Astrocyte (in vitro differentiated cells and primary cell): ENCODE measurements at regions not wholly inside any gene's neighbourhood (a gene's known extent, or its start where the extent isn't known, plus 50 kb on each side); places are given as distances from the start of the nearest gene placed in this dataset.

Experiments
- DNase-seq: peaks from one replicate; pipeline ENCODE4 v3.0.0-alpha.2; 2010; ENCODE audit warnings: low read depth
- FAIRE-seq: peaks from 2 replicates; lab custom pipeline; 2011; peaks lifted over from hg19 to GRCh38; lab: Jason Lieb, UNC
- H2AFZ ChIP-seq: 2 replicates; pipeline ENCODE4 v1.6.0; 2012; ENCODE audit warnings: low read depth, low read length, inconsistent platforms
- H3K27ac ChIP-seq: 2 replicates; pipeline ENCODE4 v1.5.1; 2011; ENCODE audit warnings: low read depth, low read length, inconsistent platforms
- H3K27me3 ChIP-seq: 2 replicates; pipeline ENCODE4 v1.6.0; 2011; ENCODE audit warnings: low read length, inconsistent platforms; ENCODE audit not compliant: insufficient read depth
- H3K36me3 ChIP-seq: 2 replicates; pipeline ENCODE4 v1.5.1; 2011; ENCODE audit warnings: low read length, inconsistent platforms; ENCODE audit not compliant: insufficient read depth
- H3K4me1 ChIP-seq: 2 replicates; pipeline ENCODE4 v1.5.1; 2011; ENCODE audit warnings: low read length, inconsistent platforms; ENCODE audit not compliant: insufficient read depth
- H3K4me2 ChIP-seq: 2 replicates; pipeline ENCODE4 v1.6.0; 2012; ENCODE audit warnings: low read length, inconsistent platforms
- H3K4me3 ChIP-seq: 2 replicates; pipeline ENCODE4 v1.5.1; 2011; ENCODE audit warnings: low read depth, mild to moderate bottlenecking, low read length, inconsistent platforms; ENCODE audit not compliant: insufficient read depth
- H3K79me2 ChIP-seq: 2 replicates; pipeline ENCODE4 v1.6.0; 2012; ENCODE audit warnings: mild to moderate bottlenecking, low read length, inconsistent platforms; ENCODE audit not compliant: insufficient read depth
- H3K9ac ChIP-seq: 2 replicates; pipeline ENCODE4 v1.6.0; 2012; ENCODE audit warnings: mild to moderate bottlenecking, low read length, inconsistent platforms
- H3K9me3 ChIP-seq: 2 replicates; pipeline ENCODE4 v1.5.1; 2012; ENCODE audit warnings: low read depth, mild to moderate bottlenecking, low read length, inconsistent platforms; ENCODE audit not compliant: insufficient read depth
- H4K20me1 ChIP-seq: 2 replicates; pipeline ENCODE4 v1.6.0; 2012; ENCODE audit warnings: low read length, inconsistent platforms; ENCODE audit not compliant: insufficient read depth
- H3K27ac Mint-ChIP-seq: one replicate; pipeline ENCODE4 v1.8.0; 2021; ENCODE audit warnings: mild to moderate bottlenecking, mixed read lengths; ENCODE audit not compliant: unreplicated experiment
- H3K27me3 Mint-ChIP-seq: one replicate; pipeline ENCODE4 v1.8.0; 2021; ENCODE audit warnings: low read depth, mixed read lengths; ENCODE audit not compliant: unreplicated experiment
- H3K36me3 Mint-ChIP-seq: one replicate; pipeline ENCODE4 v1.8.0; 2021; ENCODE audit warnings: low read depth, mixed read lengths; ENCODE audit not compliant: unreplicated experiment
- H3K4me1 Mint-ChIP-seq: one replicate; pipeline ENCODE4 v1.8.0; 2021; ENCODE audit warnings: low read depth, mixed read lengths; ENCODE audit not compliant: unreplicated experiment
- H3K4me3 Mint-ChIP-seq: one replicate; pipeline ENCODE4 v1.8.0; 2021; ENCODE audit warnings: mild to moderate bottlenecking, moderate library complexity, mixed read lengths; ENCODE audit not compliant: unreplicated experiment
- H3K9me3 Mint-ChIP-seq: one replicate; pipeline ENCODE4 v1.8.0; 2021; ENCODE audit warnings: mild to moderate bottlenecking, mixed read lengths; ENCODE audit not compliant: unreplicated experiment
- CTCF ChIP-seq: IDR thresholded peaks from 2 replicates; pipeline ENCODE4 v1.5.1; 2011; ENCODE audit warnings: low read depth, mild to moderate bottlenecking, inconsistent platforms, low read length, moderate library complexity; ENCODE audit not compliant: insufficient read depth
- EZH2 ChIP-seq: IDR thresholded peaks from 2 replicates; pipeline ENCODE4 v1.6.1; 2012; ENCODE audit warnings: mild to moderate bottlenecking, low read length, inconsistent platforms; ENCODE audit not compliant: insufficient read depth

- Mint-ChIP-seq H3K4me1 (peaks cover 12% of the 10 kb centered on the region), H3K4me3 (no peak overlapping the region)
Observed at GRCh38 chr4:71126719-71127118, 133.3 kb downstream of the DCK start.

DNA sequence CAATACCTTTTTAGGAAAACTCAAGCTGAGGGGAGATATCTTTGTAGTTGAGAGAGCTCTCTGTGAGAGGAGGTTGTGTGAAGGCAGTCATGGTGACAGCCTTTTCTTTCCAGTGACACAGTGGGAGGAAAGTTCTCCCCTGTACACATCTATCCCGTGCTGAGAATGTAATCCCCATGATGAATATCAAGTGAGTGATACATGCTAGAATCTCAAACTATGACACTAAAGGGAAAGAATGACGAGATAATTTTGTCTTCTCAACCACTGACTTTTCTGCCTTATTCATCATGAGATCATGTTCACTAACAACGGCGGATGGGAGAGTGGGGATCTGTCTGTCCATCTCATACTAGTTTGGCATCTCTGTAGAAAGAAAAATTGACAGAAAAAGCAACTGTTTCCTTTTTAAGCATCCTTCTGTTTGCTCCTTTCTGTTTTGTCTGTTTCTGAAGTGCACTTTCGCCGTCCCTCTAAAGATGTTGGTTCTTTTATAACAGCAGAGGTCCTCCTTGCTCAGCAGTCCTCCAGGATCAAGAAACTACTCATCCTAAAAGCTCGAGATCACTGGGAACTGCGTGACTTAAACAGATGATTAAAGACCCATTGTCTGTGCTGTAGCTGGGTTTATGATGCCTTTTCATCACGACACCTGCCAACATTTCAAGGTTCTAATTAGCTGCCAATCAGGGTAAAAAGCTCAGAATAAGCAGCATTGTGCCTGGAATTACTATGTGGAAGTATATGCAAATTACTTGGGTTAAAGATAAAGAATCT, 137.6 kb downstream of the DCK start:
- no peaks in the 10 kb centered on the region for H3K27me3 ChIP-seq
- Mint-ChIP-seq H3K4me3 (no peak overlapping the region), H3K4me1 (peaks cover 12% of the 10 kb centered on the region), H3K36me3 (no peaks in the 10 kb centered on the region), H3K27ac (peak overlapping the region; percentile 13), H3K27me3 (no peaks in the 10 kb centered on the region), H3K9me3 (no peaks in the 10 kb centered on the region)
- DNase-seq (peak; percentile 78), FAIRE-seq (peak; percentile 98)
- TF ChIP-seq EZH2 (no peak), CTCF (peak; percentile 29)
- peak overlapping the region; percentile 68 for H3K27ac ChIP-seq
- no peaks in the 10 kb centered on the region for H3K9me3 ChIP-seq
- H4K20me1 ChIP-seq: no peaks in the 10 kb centered on the region
- peak overlapping the region; percentile 46 for H3K4me3 ChIP-seq
- H3K4me1 ChIP-seq: peaks cover 28% of the 10 kb centered on the region
- H3K36me3 ChIP-seq: no peaks in the 10 kb centered on the region
- peak overlapping the region; percentile 68 for H3K9ac ChIP-seq
- peak overlapping the region; percentile 20 for H2AFZ ChIP-seq
- peak overlapping the region; percentile 80 for H3K4me2 ChIP-seq
- no peaks in the 10 kb centered on the region for H3K79me2 ChIP-seq

More at GRCh38 chr4:71126719-71127118, 133.3 kb downstream of the DCK start:
- Histone ChIP-seq H3K27ac (peak overlapping the region; percentile 90), H3K27me3 (no peaks in the 10 kb centered on the region), H3K4me3 (no peak overlapping the region), H3K79me2 (no peaks in the 10 kb centered on the region), H3K9me3 (no peaks in the 10 kb centered on the region), H3K4me2 (peak overlapping the region; percentile 76), H3K4me1 (peaks cover 22% of the 10 kb centered on the region), H3K9ac (peak overlapping the region; percentile 68), H4K20me1 (no peaks in the 10 kb centered on the region), H3K36me3 (no peaks in the 10 kb centered on the region), H2AFZ (no peak overlapping the region)
- Mint-ChIP-seq H3K36me3 (no peaks in the 10 kb centered on the region), H3K9me3 (no peaks in the 10 kb centered on the region), H3K27me3 (no peaks in the 10 kb centered on the region), H3K27ac (peak overlapping the region; percentile 2)
- peak; percentile 99 for DNase-seq
- peak; percentile 95 for FAIRE-seq
- TF ChIP-seq EZH2 (no peak), CTCF (no peak)

DNA sequence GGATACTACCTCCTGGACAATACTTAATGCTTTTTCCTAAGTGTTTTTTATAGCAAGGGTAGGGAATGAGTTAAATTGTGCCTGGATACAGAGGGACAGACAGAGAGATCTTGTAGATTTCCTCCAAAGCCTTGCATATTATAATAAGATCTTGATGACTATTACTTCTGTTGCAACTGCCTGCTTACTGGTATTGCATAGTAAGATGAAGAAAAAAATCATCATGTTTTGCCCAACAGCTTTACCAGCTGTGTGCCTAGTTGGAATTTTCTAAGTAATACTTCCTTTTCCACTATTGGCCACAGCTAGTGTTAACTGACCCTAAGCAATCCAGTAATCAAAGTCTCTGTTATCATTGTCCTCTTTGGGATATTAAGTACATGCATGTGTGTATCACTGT, 139.0 kb downstream of the DCK start:
- H4K20me1 ChIP-seq: no peaks in the 10 kb centered on the region
- peak; percentile 39 for FAIRE-seq
- peaks cover 22% of the 10 kb centered on the region for H3K4me1 ChIP-seq
- no peaks in the 10 kb centered on the region for H3K27me3 Mint-ChIP-seq
- peaks cover 6% of the 10 kb centered on the region for H3K4me1 Mint-ChIP-seq
- no peaks in the 10 kb centered on the region for H3K36me3 Mint-ChIP-seq
- no peak for TF ChIP-seq EZH2
- TF ChIP-seq CTCF: no peak
- H3K4me3 ChIP-seq: no peak overlapping the region
- H3K9me3 ChIP-seq: no peaks in the 10 kb centered on the region
- H3K27me3 ChIP-seq: no peaks in the 10 kb centered on the region
- no peak overlapping the region for H3K4me2 ChIP-seq
- no peak for DNase-seq
- no peak overlapping the region for H3K27ac Mint-ChIP-seq
- H2AFZ ChIP-seq: no peak overlapping the region
- H3K36me3 ChIP-seq: no peaks in the 10 kb centered on the region
- H3K9me3 Mint-ChIP-seq: no peaks in the 10 kb centered on the region
- H3K4me3 Mint-ChIP-seq: no peak overlapping the region
- H3K79me2 ChIP-seq: no peaks in the 10 kb centered on the region
- H3K27ac ChIP-seq: no peak overlapping the region
- H3K9ac ChIP-seq: no peak overlapping the region
